IMR-90 (cell line): ENCODE measurements at regions not wholly inside any gene's neighbourhood (a gene's known extent, or its start where the extent isn't known, plus 50 kb on each side); places are given as distances from the start of the nearest gene placed in this dataset.

ENCODE experiments used
- ATAC-seq: fragments of 200-7000 bp; cut with Tn5 transposase; 2 replicates; pipeline ENCODE4 v1.9.1; 2020; ENCODE audit warnings: low read depth, mild to moderate bottlenecking, moderate library complexity
- BruUV-seq: library from RNA; stranded (reverse); fragments of 400-500 nt; replicated peaks from 2 replicates; lab custom pipeline; 2021; lab: Mats Ljungman, UMichigan
- CTCF ChIA-PET: fragments of 300-600 bp; formaldehyde crosslinking; extraction: SDS; loops from one replicate; lab custom pipeline; 2021; ENCODE audit warnings: antibody characterized with exemption; lab: Yijun Ruan, JAX
- POLR2A ChIA-PET: fragments of 300-600 bp; sonication (Branson Sonifier 250); formaldehyde crosslinking; loops from one replicate; lab custom pipeline; 2022; ENCODE audit warnings: antibody characterized with exemption; ENCODE audit not compliant: unreplicated experiment; lab: Charles Lee
- DNase-seq: peaks from one replicate; pipeline ENCODE4 v3.0.0; 2013
- H2AFZ ChIP-seq: replicated peaks from 2 replicates; pipeline ENCODE3; 2013; ENCODE audit warnings: low read length, mild to moderate bottlenecking; ENCODE audit not compliant: poor library complexity
- H2AK5ac ChIP-seq: 2 replicates; pipeline ENCODE4 v1.6.1; 2013; ENCODE audit warnings: low read depth, low read length, inconsistent platforms
- H2AK9ac ChIP-seq: replicated peaks from 2 replicates; pipeline ENCODE3; 2013; ENCODE audit warnings: mild to moderate bottlenecking, low read depth, low read length, moderate library complexity; ENCODE audit not compliant: poor library complexity
- H2BK120ac ChIP-seq: 2 replicates; pipeline ENCODE4 v1.6.1; 2013; ENCODE audit warnings: low read depth, low read length, inconsistent platforms
- H2BK15ac ChIP-seq: 3 replicates; pipeline ENCODE4 v1.6.1; 2013; ENCODE audit warnings: low read depth, low read length, inconsistent platforms
- H2BK20ac ChIP-seq: 2 replicates; pipeline ENCODE4 v1.6.1; 2013; ENCODE audit warnings: low read depth, mild to moderate bottlenecking, inconsistent platforms, low read length, moderate library complexity
- H2BK5ac ChIP-seq: 2 replicates; pipeline ENCODE4 v1.6.1; 2013; ENCODE audit warnings: mild to moderate bottlenecking, low read depth, low read length, inconsistent platforms; ENCODE audit not compliant: poor library complexity, severe bottlenecking
- H3K14ac ChIP-seq: replicated peaks from 2 replicates; pipeline ENCODE4 v1.6.1; 2013; ENCODE audit warnings: low read depth, low read length, inconsistent platforms
- H3K18ac ChIP-seq: 2 replicates; pipeline ENCODE4 v1.6.1; 2013; ENCODE audit warnings: low read depth, low read length, control low read depth
- H3K23ac ChIP-seq: 2 replicates; pipeline ENCODE4 v1.6.1; 2013; ENCODE audit warnings: low read depth, low read length, inconsistent platforms
- H3K27ac ChIP-seq: 2 replicates; pipeline ENCODE4 v1.5.1; 2013; ENCODE audit warnings: mild to moderate bottlenecking, control low read depth, low read length; ENCODE audit not compliant: insufficient read depth
- H3K27me3 ChIP-seq: 2 replicates; pipeline ENCODE4 v1.6.1; 2013; ENCODE audit warnings: low read length; ENCODE audit not compliant: control insufficient read depth, insufficient read depth
- H3K36me3 ChIP-seq: 2 replicates; pipeline ENCODE4 v1.6.1; 2013; ENCODE audit warnings: low read length, mixed read lengths; ENCODE audit not compliant: control insufficient read depth, insufficient read depth
- H3K4ac ChIP-seq: 2 replicates; pipeline ENCODE4 v1.6.1; 2013; ENCODE audit warnings: low read depth, low read length, inconsistent platforms
- H3K4me1 ChIP-seq: 2 replicates; pipeline ENCODE4 v1.6.1; 2013; ENCODE audit warnings: low read length, mixed read lengths; ENCODE audit not compliant: control insufficient read depth, insufficient read depth
- H3K4me2 ChIP-seq: 2 replicates; pipeline ENCODE4 v1.6.1; 2013; ENCODE audit warnings: low read depth, mild to moderate bottlenecking, control low read depth, low read length, moderate library complexity
- H3K4me3 ChIP-seq: 2 replicates; pipeline ENCODE4 v1.5.1; 2013; ENCODE audit warnings: low read depth, mild to moderate bottlenecking, control low read depth, low read length, moderate library complexity; ENCODE audit not compliant: insufficient read depth
- H3K56ac ChIP-seq: 2 replicates; pipeline ENCODE4 v1.6.1; 2013; ENCODE audit warnings: low read length, inconsistent platforms; ENCODE audit not compliant: insufficient read depth; ENCODE audit errors: extremely low read depth
- H3K79me1 ChIP-seq, 2 experiments: 2 replicates each; pipeline ENCODE4 v1.6.1; 2013; ENCODE audit warnings: low read length in 2 of 2, inconsistent platforms in 1 of 2, low read depth in 1 of 2
- H3K9ac ChIP-seq: 2 replicates; pipeline ENCODE4 v1.6.1; 2013; ENCODE audit warnings: low read depth, low read length, control low read depth
- H3K9me1 ChIP-seq: 2 replicates; pipeline ENCODE4 v1.6.1; 2013; ENCODE audit warnings: low read length, inconsistent platforms; ENCODE audit not compliant: insufficient read depth
- H3K9me3 ChIP-seq: 2 replicates; pipeline ENCODE4 v1.6.1; 2013; ENCODE audit warnings: low read length; ENCODE audit not compliant: control insufficient read depth, insufficient read depth
- H4K20me1 ChIP-seq: 2 replicates; pipeline ENCODE4 v1.6.1; 2013; ENCODE audit warnings: low read length, inconsistent platforms; ENCODE audit not compliant: insufficient read depth
- H4K5ac ChIP-seq: 2 replicates; pipeline ENCODE4 v1.6.1; 2013; ENCODE audit warnings: mild to moderate bottlenecking, low read depth, low read length, control low read depth
- H4K8ac ChIP-seq, 2 experiments: 2 replicates each; pipeline ENCODE4 v1.6.1; 2013; ENCODE audit warnings: low read depth in 2 of 2, low read length in 2 of 2, control low read depth in 1 of 2, inconsistent platforms in 1 of 2
- H4K91ac ChIP-seq: 2 replicates; pipeline ENCODE4 v1.6.1; 2013; ENCODE audit warnings: low read depth, low read length, inconsistent platforms; ENCODE audit not compliant: insufficient read depth
- BHLHE40 ChIP-seq: fragments of 150-350 bp; IDR thresholded peaks from 2 replicates; pipeline ENCODE4 v1.6.1; 2016; ENCODE audit warnings: mild to moderate bottlenecking, low read depth, low read length
- FOS ChIP-seq: fragments of 150-350 bp; IDR thresholded peaks from 2 replicates; pipeline ENCODE4 v1.6.1; 2016; ENCODE audit warnings: low read depth, low read length
- MAZ ChIP-seq: IDR thresholded peaks from 2 replicates; pipeline ENCODE4 v1.6.1; 2012; ENCODE audit warnings: low read depth, mild to moderate bottlenecking, low read length, improper control_type of control experiment, moderate library complexity, borderline replicate concordance
- NFE2L2 ChIP-seq: fragments of 150-350 bp; IDR thresholded peaks from 2 replicates; pipeline ENCODE4 v1.6.1; 2016; ENCODE audit warnings: low read depth, mild to moderate bottlenecking, low read length
- POLR2A ChIP-seq: IDR thresholded peaks from 2 replicates; pipeline ENCODE4 v1.6.1; 2012; ENCODE audit warnings: mild to moderate bottlenecking, low read depth, low read length
- RAD21 ChIP-seq: IDR thresholded peaks from 2 replicates; pipeline ENCODE4 v1.6.1; 2012; ENCODE audit warnings: low read length, improper control_type of control experiment
- RCOR1 ChIP-seq: IDR thresholded peaks from 2 replicates; pipeline ENCODE4 v1.6.1; 2012; ENCODE audit warnings: mild to moderate bottlenecking, low read length, improper control_type of control experiment; ENCODE audit not compliant: insufficient replicate concordance
- RFX5 ChIP-seq: IDR thresholded peaks from 2 replicates; pipeline ENCODE4 v1.8.0; 2012; ENCODE audit warnings: low read depth, mild to moderate bottlenecking, low read length, moderate library complexity
- SMC3 ChIP-seq: fragments of 150-350 bp; IDR thresholded peaks from 2 replicates; pipeline ENCODE4 v1.6.1; 2016; ENCODE audit warnings: low read depth, mild to moderate bottlenecking, antibody characterized with exemption, low read length, moderate library complexity
- USF2 ChIP-seq: fragments of 150-350 bp; IDR thresholded peaks from 2 replicates; pipeline ENCODE4 v1.6.1; 2017; ENCODE audit warnings: mild to moderate bottlenecking, antibody characterized with exemption, low read length, low read depth
- WGBS, 2 experiments: methylation state at CpG; one replicate each; pipeline versions ENCODE4 v1.1.5 to v1.1.7; 2013; ENCODE audit warnings: missing lambda C conversion rate in 2 of 2; ENCODE audit not compliant: insufficient read length in 1 of 2; ENCODE audit errors: extremely low coverage in 2 of 2; 5-methylcytosine and 5-hydroxymethylcytosine counted together
- dilution Hi-C: fragments of 300-500 bp; cut with HindIII; formaldehyde crosslinking; loops from one replicate; pipeline ENCODE4 v1.14.3; 2018; ENCODE audit warnings: low sequenced_read_pairs; ENCODE audit not compliant: unreplicated experiment
- in situ Hi-C: fragments of 300-500 bp; cut with MboI; formaldehyde crosslinking; loops from 3 replicates; pipeline ENCODE4 v1.14.3; 2019; ENCODE audit warnings: low sequenced_read_pairs, inconsistent platforms, mixed read lengths
- intact Hi-C: fragments of 100-400 bp; cut with micrococcal nuclease; formaldehyde crosslinking; loops from 2 replicates; pipeline ENCODE4 v1.10.0; 2022

GRCh38 chr2:120430501-120430830 is 84.5 kb downstream of the INHBB start:
- intact Hi-C loops: no loop called here
- no peaks in the 10 kb centered on the region for H3K36me3 ChIP-seq
- H3K9me3 ChIP-seq: no peaks in the 10 kb centered on the region; the same call in 1 of the 2 replicates
- CTCF ChIA-PET: no interaction called here
- ATAC-seq: no peak
- in situ Hi-C loops: no loop called here
- DNase-seq: no peak
- no peak overlapping the region for H3K56ac ChIP-seq
- BruUV-seq: no TSS peak
- H2BK5ac ChIP-seq: no peak overlapping the region
- H4K91ac ChIP-seq: no peak overlapping the region
- POLR2A ChIA-PET: no interaction called here
- H2AK9ac ChIP-seq: no peak overlapping the region
- no peak overlapping the region for H2AFZ ChIP-seq
- no peak overlapping the region for H3K14ac ChIP-seq
- H2BK120ac ChIP-seq: no peak overlapping the region
- H3K4me1 ChIP-seq: no peaks in the 10 kb centered on the region
- H3K79me1 ChIP-seq: no peaks in the 10 kb centered on the region
- no peaks in the 10 kb centered on the region for H3K9me1 ChIP-seq
- no peak overlapping the region for H3K27ac ChIP-seq
- no peaks in the 10 kb centered on the region for H4K20me1 ChIP-seq
- no peak overlapping the region for H2AK5ac ChIP-seq
- WGBS, 2 experiments: 67% methylated on average over 1 of the region's 5 CpGs; no CpG with 5 or more reads in 1 of the 2 experiments
- H3K9ac ChIP-seq: no peak overlapping the region
- H3K4me2 ChIP-seq: no peak overlapping the region
- peaks cover 69% of the 10 kb centered on the region for H3K27me3 ChIP-seq
- TF ChIP-seq POLR2A (no peak), SMC3 (no peak), NFE2L2 (no peak), RAD21 (no peak), RCOR1 (no peak), USF2 (no peak), MAZ (no peak), FOS (no peak), RFX5 (no peak), BHLHE40 (no peak)
- H3K18ac ChIP-seq: no peak overlapping the region
- H2BK20ac ChIP-seq: no peak overlapping the region
- H3K4ac ChIP-seq: no peak overlapping the region
- H4K5ac ChIP-seq: no peak overlapping the region
- H3K23ac ChIP-seq: no peak overlapping the region
- H4K8ac ChIP-seq: no peak overlapping the region
- no peak overlapping the region for H3K4me3 ChIP-seq
- no peak overlapping the region for H2BK15ac ChIP-seq
- dilution Hi-C loops: no loop called here
